GM06990 (cell line): ENCODE measurements at regions not wholly inside any gene's neighbourhood (a gene's known extent, or its start where the extent isn't known, plus 50 kb on each side); places are given as distances from the start of the nearest gene placed in this dataset.

ENCODE experiments used
- DNase-seq: peaks from one replicate; pipeline ENCODE4 v3.0.0-alpha.2; 2011; ENCODE audit not compliant: insufficient read length; ENCODE audit errors: extremely low read depth
- H3K27me3 ChIP-seq: replicated peaks from 2 replicates; pipeline ENCODE4 v1.6.0; 2011; ENCODE audit warnings: low read length; ENCODE audit not compliant: control insufficient read depth, insufficient read depth
- H3K36me3 ChIP-seq: 2 replicates; pipeline ENCODE4 v1.5.1; 2011; ENCODE audit warnings: low read length; ENCODE audit not compliant: control insufficient read depth, insufficient read depth
- H3K4me3 ChIP-seq: replicated peaks from 2 replicates; pipeline ENCODE4 v1.5.1; 2011; ENCODE audit warnings: low read depth, mild to moderate bottlenecking, control low read depth, low read length
- CTCF ChIP-seq: IDR thresholded peaks from 2 replicates; pipeline ENCODE4 v1.5.1; 2011; ENCODE audit warnings: low read length, control low read depth, mild to moderate bottlenecking, inconsistent platforms; ENCODE audit not compliant: insufficient read depth, poor library complexity, severe bottlenecking

DNA sequence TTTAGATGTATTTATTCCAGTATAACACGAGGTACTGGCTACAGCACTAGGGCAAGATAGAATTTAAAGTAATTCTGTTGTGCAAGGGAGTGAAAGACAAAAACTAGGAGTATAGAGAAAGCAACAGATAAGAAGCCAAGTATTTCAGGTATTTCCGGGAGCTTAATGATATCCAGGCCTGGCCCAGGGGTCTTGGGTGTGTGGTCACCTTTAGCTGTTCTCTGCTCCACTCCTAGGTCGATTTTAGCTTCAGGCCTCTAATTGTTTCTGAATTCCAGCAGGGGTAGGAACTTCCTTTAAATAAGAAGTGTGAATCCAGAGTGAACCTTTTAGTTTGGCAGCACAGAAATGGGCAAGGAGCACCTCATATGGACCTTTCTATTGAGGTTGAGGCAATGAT, 342.3 kb upstream of the MYT1L start:
- no peak for DNase-seq
- H3K36me3 ChIP-seq: no peaks in the 10 kb centered on the region
- no peak overlapping the region for H3K4me3 ChIP-seq
- no peak for TF ChIP-seq CTCF
- no peaks in the 10 kb centered on the region for H3K27me3 ChIP-seq

- DNase-seq: no peak
- Histone ChIP-seq H3K4me3 (no peak overlapping the region), H3K36me3 (no peaks in the 10 kb centered on the region), H3K27me3 (no peaks in the 10 kb centered on the region)
- no peak for TF ChIP-seq CTCF
Measured at GRCh38 chr2:2672249-2672648, 341.2 kb upstream of the MYT1L start.

- no peak for TF ChIP-seq CTCF
- Histone ChIP-seq H3K4me3 (no peak overlapping the region), H3K27me3 (no peaks in the 10 kb centered on the region), H3K36me3 (no peaks in the 10 kb centered on the region)
- no peak for DNase-seq
Measured at GRCh38 chr2:2671826-2672225, 340.8 kb upstream of the MYT1L start.

DNA sequence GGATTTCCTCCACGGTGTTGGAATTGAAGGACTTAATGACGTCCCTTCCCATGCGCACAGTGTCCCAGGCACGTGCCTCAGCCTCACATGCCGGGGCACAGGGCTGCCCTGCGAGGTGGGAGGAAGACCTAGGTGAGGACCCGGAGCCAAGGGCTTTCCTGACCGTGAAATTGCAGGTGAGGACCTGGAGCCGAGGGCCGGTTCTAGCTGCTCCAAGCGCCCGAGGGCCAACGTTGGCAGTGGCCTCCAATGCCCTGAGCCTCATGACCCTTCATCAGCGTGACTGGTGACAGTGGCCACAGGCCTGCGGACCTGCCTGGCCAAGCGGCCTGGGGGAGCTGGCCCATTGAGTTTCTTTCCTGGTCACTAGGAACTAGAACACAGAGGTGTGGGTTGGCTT, 338.2 kb upstream of the MYT1L start:
- DNase-seq: no peak
- no peak overlapping the region for H3K4me3 ChIP-seq
- H3K36me3 ChIP-seq: no peaks in the 10 kb centered on the region
- no peaks in the 10 kb centered on the region for H3K27me3 ChIP-seq
- TF ChIP-seq CTCF: no peak

GRCh38 chr2:2668681-2669265, 337.7 kb upstream of the MYT1L start:
- TF ChIP-seq CTCF: no peak
- Histone ChIP-seq H3K36me3 (no peaks in the 10 kb centered on the region), H3K4me3 (no peak overlapping the region), H3K27me3 (no peaks in the 10 kb centered on the region)
- no peak for DNase-seq

- Histone ChIP-seq H3K36me3 (no peaks in the 10 kb centered on the region), H3K27me3 (no peaks in the 10 kb centered on the region), H3K4me3 (no peak overlapping the region)
- TF ChIP-seq CTCF: no peak
- no peak for DNase-seq
Measured at GRCh38 chr2:2667690-2668089, 336.6 kb upstream of the MYT1L start.
